ENCODE measurements at regions not wholly inside any gene's neighbourhood (a gene's known extent, or its start where the extent isn't known, plus 50 kb on each side); places are given as distances from the start of the nearest gene placed in this dataset.

DNA sequence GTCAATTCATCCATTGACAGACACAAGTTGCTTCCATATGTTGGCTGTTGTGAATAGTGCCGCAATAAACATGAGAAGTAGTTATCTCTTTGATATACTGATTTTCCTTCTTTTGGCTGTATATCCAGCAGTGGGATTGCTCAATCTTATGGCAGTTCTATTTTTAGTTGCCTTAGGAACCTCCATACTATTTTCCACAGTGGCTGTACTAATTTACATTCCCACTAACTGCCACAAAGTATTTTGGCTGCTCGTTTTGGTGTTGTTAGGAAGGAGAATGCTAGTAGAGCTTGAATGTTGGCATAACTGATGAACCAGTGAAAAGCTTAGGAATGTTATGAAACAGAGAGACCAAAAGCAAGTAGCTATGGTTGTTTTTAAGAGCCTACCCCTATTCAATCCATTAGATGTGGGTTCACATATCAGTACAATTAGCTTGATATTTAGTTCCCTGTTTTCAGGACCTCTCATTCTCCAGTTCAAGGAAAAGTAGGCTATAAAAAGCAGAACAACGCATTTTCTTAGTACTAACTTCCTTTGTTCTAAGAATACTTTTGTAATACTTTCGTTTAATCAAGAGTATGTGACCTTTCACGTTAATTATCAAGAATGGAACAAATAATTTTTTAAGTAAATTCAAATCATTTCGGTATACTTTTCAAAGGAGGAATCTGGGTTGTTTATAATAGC lies 100.3 kb downstream of the FAS start:
- TF ChIP-seq MYC (IDR thresholded peaks at IDR 0.05; ENCODE audit: low read depth, low read length), result no peak
- no peak for TF ChIP-seq POLR2A (IDR thresholded peaks at IDR 0.05; ENCODE audit: extremely low read depth, insufficient read length)
- TF ChIP-seq, protein P1, sequence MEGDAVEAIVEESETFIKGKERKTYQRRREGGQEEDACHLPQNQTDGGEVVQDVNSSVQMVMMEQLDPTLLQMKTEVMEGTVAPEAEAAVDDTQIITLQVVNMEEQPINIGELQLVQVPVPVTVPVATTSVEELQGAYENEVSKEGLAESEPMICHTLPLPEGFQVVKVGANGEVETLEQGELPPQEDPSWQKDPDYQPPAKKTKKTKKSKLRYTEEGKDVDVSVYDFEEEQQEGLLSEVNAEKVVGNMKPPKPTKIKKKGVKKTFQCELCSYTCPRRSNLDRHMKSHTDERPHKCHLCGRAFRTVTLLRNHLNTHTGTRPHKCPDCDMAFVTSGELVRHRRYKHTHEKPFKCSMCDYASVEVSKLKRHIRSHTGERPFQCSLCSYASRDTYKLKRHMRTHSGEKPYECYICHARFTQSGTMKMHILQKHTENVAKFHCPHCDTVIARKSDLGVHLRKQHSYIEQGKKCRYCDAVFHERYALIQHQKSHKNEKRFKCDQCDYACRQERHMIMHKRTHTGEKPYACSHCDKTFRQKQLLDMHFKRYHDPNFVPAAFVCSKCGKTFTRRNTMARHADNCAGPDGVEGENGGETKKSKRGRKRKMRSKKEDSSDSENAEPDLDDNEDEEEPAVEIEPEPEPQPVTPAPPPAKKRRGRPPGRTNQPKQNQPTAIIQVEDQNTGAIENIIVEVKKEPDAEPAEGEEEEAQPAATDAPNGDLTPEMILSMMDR (IDR thresholded peaks at IDR 0.05; ENCODE audit: low read depth, low read length), result no peak

All from NB4 (cell line).